Ectodermal cell (in vitro differentiated cells): ENCODE measurements at regions not wholly inside any gene's neighbourhood (a gene's known extent, or its start where the extent isn't known, plus 50 kb on each side); places are given as distances from the start of the nearest gene placed in this dataset.

Experiments used
- H3K27ac ChIP-seq: 2 replicates; pipeline ENCODE4 v1.7.0; 2013; ENCODE audit warnings: mild to moderate bottlenecking, low read depth, low read length; ENCODE audit not compliant: insufficient read depth, poor library complexity, severe bottlenecking
- H3K27me3 ChIP-seq: 2 replicates; pipeline ENCODE4 v1.7.0; 2013; ENCODE audit warnings: mild to moderate bottlenecking, low read length; ENCODE audit not compliant: insufficient read depth, control insufficient read depth, poor library complexity, severe bottlenecking
- H3K36me3 ChIP-seq: one replicate; pipeline ENCODE4 v1.7.0; 2013; ENCODE audit warnings: low read length; ENCODE audit not compliant: control insufficient read depth, insufficient read depth
- H3K4me1 ChIP-seq: one replicate; pipeline ENCODE4 v1.7.0; 2013; ENCODE audit warnings: low read length; ENCODE audit not compliant: control insufficient read depth, insufficient read depth
- H3K4me3 ChIP-seq: 2 replicates; pipeline ENCODE4 v1.7.0; 2013; ENCODE audit warnings: low read depth, low read length, control low read depth; ENCODE audit not compliant: insufficient read depth
- H3K9me3 ChIP-seq: 2 replicates; pipeline ENCODE4 v1.7.0; 2013; ENCODE audit warnings: mild to moderate bottlenecking, low read length, moderate library complexity; ENCODE audit not compliant: control insufficient read depth
- WGBS, 2 experiments: methylation state at CpG; one replicate each; pipeline ENCODE4 v1.1.7; 2013; ENCODE audit warnings: missing lambda C conversion rate in 2 of 2; 5-methylcytosine and 5-hydroxymethylcytosine counted together

DNA sequence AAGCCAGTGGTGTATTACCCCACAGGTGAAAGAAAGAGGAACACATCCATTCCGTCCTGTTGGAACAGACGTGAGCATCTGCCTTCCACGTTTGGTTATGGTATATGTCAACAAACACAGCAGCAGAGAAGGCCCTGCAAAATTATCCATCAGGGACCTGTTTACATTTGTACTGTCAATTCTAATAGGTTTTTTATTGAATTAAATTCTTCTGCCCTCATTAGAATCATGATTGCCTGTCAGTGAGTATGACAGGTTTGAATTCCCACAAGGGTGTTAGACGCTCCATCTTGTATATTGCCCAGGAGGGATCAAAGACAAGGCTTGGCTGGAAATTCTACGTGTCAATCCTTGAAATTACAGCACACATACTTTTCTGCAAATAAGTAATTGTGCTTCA lies 339.9 kb upstream of the NOCT start:
- no peaks in the 10 kb centered on the region for H3K9me3 ChIP-seq
- H3K27ac ChIP-seq = no peak overlapping the region
- WGBS, 2 experiments = 97% methylated on average over 5 of the region's 5 CpGs
- H3K4me3 ChIP-seq = no peak overlapping the region
- no peaks in the 10 kb centered on the region for H3K36me3 ChIP-seq
- no peaks in the 10 kb centered on the region for H3K4me1 ChIP-seq
- no peaks in the 10 kb centered on the region for H3K27me3 ChIP-seq

DNA sequence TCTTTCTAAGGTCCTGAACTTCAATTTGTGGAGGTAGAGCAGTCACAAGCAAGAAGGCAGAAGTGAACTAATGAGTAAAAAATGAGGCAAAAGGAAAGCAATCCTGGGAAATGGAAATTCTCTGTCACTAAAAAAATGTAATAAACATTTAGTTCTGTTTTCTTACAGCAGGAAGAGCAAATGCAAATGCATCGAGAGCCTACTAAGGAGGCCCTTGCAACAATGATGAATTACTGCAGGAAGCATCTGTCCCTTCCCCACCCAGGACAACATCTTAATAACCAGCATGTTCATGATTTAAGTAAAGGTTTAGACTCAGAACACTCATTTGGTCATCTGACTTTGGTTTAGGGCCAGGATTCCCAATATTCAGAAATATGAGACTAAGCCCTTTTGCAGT lies 341.4 kb upstream of the NOCT start:
- WGBS, 2 experiments = 81 to 100% methylated on average over 1 of the region's 1 CpG

DNA sequence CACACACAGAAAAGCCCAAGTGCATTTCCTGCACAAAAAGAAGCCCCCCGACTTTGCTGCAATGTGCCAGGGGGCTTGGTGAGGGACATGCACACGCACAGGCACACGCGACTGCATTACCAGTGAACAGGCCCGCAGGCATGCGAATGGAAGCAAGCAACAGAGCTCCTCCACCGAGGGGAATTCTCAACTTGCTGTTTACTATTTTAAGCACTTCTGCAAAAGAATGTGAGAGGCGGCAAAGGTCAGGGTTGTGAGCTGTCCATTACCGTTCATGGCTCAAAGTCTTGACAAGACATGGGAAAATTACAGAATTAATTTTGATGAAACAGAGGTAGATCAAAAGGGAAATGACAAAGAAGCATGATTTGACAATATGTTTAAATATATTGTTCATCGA lies 342.5 kb upstream of the NOCT start:
- 77 to 85% methylated on average over 9 of the region's 10 CpGs for WGBS, 2 experiments

More for the DNA sequence above, 341.4 kb upstream of the NOCT start:
- H3K4me1 ChIP-seq = no peaks in the 10 kb centered on the region
- H3K4me3 ChIP-seq = no peak overlapping the region
- no peaks in the 10 kb centered on the region for H3K9me3 ChIP-seq
- H3K36me3 ChIP-seq = no peaks in the 10 kb centered on the region
- no peak overlapping the region for H3K27ac ChIP-seq
- H3K27me3 ChIP-seq = no peaks in the 10 kb centered on the region

DNA sequence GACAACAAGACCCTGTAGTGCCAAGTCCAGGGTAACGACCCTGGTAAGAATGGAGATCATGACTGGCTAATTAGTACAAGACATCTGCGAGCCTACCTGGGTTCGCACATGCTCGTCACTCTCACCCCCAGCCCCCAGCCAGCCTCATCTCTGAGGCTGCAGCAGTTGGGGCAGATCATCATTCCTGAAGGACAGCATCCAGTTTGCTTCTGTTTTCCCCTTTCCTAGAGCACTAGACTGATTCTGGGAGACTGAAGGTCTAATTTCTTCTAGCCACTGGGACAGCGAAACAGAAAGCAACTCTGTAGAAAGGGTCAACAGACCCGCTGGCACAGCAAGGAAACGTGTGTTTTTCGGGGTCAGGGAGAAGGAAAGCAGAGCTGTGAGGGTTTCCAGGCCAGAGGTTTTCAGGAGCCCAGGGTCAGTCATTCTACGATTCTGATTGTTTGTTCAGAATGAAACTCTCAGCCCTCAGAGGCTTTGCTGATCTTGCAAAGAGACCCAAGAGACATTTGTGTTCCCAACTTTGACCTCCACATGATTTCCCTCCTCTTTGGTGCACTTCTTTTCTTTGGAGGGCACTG lies 343.1 kb upstream of the NOCT start:
- H3K4me3 ChIP-seq = no peak overlapping the region
- H3K36me3 ChIP-seq = no peaks in the 10 kb centered on the region
- no peaks in the 10 kb centered on the region for H3K27me3 ChIP-seq
- H3K27ac ChIP-seq = no peak overlapping the region
- WGBS, 2 experiments = 90 to 93% methylated on average over 9 of the region's 9 CpGs
- H3K4me1 ChIP-seq = no peaks in the 10 kb centered on the region
- no peaks in the 10 kb centered on the region for H3K9me3 ChIP-seq

More for the DNA sequence above, 342.5 kb upstream of the NOCT start:
- Histone ChIP-seq H3K27ac (no peak overlapping the region), H3K27me3 (no peaks in the 10 kb centered on the region), H3K36me3 (no peaks in the 10 kb centered on the region), H3K9me3 (no peaks in the 10 kb centered on the region), H3K4me1 (no peaks in the 10 kb centered on the region), H3K4me3 (no peak overlapping the region)

DNA sequence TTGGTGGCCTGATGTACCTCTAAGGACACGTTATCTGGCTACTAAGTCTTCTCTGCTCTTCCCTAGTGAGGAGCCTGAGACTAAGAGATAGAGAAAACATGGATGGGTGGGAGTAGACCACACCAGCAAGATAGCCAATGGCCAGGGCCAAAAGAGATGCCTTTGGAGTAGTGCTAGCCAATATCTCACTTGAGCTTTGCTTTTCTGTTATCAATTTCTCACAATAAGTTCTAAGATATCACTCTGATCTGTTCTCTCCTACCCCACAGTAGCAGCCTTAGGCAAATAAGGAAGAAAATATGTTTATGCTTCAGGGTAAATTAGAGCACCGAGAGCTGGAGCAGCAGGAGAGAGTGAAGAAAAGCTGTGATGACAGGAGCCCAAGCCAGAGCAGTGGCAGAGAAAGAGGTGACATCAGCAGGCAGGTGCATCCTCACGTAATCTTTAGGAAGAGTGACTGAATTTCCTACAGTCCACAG lies 343.9 kb upstream of the NOCT start:
- 95 to 96% methylated on average over 3 of the region's 3 CpGs for WGBS, 2 experiments
- H3K4me1 ChIP-seq = no peaks in the 10 kb centered on the region
- no peaks in the 10 kb centered on the region for H3K27me3 ChIP-seq

DNA sequence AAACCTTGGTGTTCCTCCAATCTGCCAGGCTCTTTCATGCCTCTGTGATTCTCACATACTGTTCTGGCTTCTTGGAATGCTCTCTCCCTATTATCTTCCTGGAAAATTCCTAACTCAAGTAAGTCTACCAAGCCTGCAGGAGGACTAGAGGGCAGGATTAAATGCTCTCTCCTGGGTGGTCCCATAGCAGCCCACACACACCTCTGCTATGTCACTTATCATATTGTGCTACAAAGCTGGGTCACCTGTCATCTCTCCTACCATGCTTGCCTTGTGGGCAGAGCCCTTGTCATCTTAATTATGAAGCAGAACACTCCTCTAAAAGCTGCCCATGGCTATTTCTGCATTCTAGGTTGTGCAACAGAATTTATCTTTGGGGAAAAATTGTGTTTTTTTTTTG lies 344.5 kb upstream of the NOCT start:
- Histone ChIP-seq H3K4me1 (no peaks in the 10 kb centered on the region), H3K36me3 (no peaks in the 10 kb centered on the region), H3K27me3 (no peaks in the 10 kb centered on the region), H3K27ac (no peak overlapping the region), H3K4me3 (no peak overlapping the region), H3K9me3 (no peaks in the 10 kb centered on the region)

More for the DNA sequence above, 343.9 kb upstream of the NOCT start:
- Histone ChIP-seq H3K4me3 (no peak overlapping the region), H3K9me3 (no peaks in the 10 kb centered on the region), H3K36me3 (no peaks in the 10 kb centered on the region), H3K27ac (no peak overlapping the region)

DNA sequence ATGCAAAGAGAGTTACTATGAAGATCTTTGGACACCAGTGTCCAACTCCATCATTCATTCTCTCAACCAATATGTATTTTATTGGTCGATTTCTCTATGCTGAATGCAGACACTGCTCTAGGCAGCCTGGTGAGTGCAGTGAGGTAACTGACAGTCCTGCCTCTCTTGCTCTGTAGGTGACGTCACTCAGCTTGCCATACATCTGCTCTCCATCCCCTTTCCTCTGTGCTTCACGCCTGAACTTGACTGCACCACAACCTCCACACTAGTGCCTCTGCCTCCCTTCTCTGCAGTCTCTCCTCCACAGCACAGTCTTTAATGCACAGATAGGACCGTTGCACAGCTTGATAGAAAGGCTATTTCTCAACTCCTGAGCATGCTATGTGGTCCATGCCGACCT lies 344.9 kb upstream of the NOCT start:
- Histone ChIP-seq H3K9me3 (no peaks in the 10 kb centered on the region), H3K4me1 (no peaks in the 10 kb centered on the region), H3K27ac (no peak overlapping the region), H3K27me3 (no peaks in the 10 kb centered on the region), H3K36me3 (no peaks in the 10 kb centered on the region), H3K4me3 (no peak overlapping the region)
- WGBS, 2 experiments = 91 to 95% methylated on average over 5 of the region's 5 CpGs

DNA sequence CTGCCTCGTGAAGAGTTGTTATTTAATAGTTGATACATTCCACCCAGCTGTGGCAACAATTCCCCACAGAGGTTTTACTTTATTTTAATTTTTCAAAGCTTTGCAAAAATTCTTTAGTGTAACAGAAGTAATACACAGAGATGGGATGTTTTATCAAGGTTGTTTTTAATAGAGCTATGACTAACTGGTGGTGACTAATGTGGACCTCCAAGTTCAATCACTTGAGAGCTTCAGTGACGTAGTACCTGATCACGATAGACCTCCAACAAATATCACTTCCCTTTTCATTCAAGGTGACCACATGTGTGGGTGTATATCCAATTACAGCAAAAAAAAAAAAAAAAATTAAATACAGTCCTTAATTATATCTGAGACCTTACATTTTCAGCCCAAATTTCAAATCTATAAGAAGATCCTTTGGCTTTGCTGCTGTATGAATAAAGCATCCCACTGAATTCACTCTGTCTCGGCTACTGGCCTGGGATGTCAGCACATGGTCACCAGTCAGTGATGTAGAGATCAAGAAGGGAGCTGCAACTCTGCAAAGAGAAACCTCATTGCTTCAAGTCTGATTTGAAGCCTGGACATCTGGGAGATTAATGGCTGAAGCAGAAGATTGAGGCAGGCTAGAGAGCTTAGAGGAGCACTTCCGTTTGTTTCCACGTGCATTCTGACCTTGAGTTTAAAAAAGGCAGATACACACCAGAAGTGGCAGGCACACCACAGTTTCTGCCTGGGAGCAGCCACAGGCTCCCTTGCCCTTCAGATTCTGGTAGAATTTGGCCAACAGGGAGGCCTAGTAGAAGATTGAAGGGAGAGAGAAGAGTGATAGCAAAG lies 345.9 kb upstream of the NOCT start:
- Histone ChIP-seq H3K4me1 (no peaks in the 10 kb centered on the region), H3K27ac (no peak overlapping the region), H3K27me3 (no peaks in the 10 kb centered on the region), H3K36me3 (no peaks in the 10 kb centered on the region), H3K4me3 (no peak overlapping the region), H3K9me3 (no peaks in the 10 kb centered on the region)
- 94 to 97% methylated on average over 5 to 6 of the region's 6 CpGs for WGBS, 2 experiments

DNA sequence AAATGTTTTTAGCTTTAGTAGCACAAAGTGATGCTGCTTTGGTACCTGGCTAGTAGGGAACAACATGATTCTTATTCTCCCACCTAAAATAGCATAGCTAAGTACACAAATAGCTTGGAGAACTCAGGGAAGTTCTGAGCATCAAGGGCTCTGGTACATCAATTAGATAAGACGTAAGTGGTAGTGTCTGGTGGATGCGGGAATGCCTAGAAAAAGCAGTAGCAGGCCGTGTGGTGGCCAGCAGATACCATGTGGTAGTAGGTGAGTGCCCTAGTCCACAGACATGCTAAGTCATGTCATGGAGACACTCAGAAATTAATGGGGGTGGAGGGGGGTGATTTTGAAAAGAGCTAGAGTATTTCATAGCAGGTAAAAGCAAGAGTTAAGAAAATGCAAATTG lies 347.3 kb upstream of the NOCT start:
- Histone ChIP-seq H3K27ac (no peak overlapping the region), H3K9me3 (no peaks in the 10 kb centered on the region), H3K4me1 (no peaks in the 10 kb centered on the region), H3K27me3 (no peaks in the 10 kb centered on the region), H3K4me3 (no peak overlapping the region), H3K36me3 (no peaks in the 10 kb centered on the region)
- WGBS, 2 experiments = 92 to 96% methylated on average over 3 of the region's 3 CpGs

DNA sequence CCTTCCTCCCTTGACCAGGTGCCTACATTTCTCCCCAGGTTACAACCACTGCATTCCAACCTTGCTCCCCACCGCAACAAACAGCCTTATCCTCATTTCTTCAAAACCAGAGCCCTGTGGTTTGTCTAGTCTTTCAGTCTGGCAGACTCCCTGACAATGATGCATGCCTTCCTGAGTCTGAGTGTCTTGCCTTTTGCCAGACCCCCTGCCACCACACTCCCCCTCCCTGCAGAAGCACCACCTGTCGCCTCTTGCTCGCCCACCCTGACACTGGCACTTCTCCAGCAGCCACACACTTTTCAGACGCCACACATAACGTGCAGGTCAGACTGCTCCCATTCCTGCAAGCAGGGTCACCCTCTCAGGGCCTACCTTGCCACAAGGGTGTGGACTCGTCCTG lies 349.2 kb upstream of the NOCT start:
- Histone ChIP-seq H3K36me3 (no peaks in the 10 kb centered on the region), H3K27ac (no peak overlapping the region), H3K27me3 (no peaks in the 10 kb centered on the region), H3K4me3 (no peak overlapping the region), H3K4me1 (no peaks in the 10 kb centered on the region), H3K9me3 (no peaks in the 10 kb centered on the region)
- WGBS, 2 experiments = 89 to 93% methylated on average over 6 of the region's 6 CpGs
